PC-9 (cell line): ENCODE measurements at regions not wholly inside any gene's neighbourhood (a gene's known extent, or its start where the extent isn't known, plus 50 kb on each side); places are given as distances from the start of the nearest gene placed in this dataset.

ENCODE experiments used
- CTCF ChIP-seq: fragments of 200-600 bp; sonication (generic); conservative IDR thresholded peaks from 2 replicates; pipeline ENCODE4 v1.6.1; 2017; ENCODE audit warnings: mixed run types, antibody characterized with exemption, mild to moderate bottlenecking, moderate library complexity
- EZH2 ChIP-seq: fragments of 200-600 bp; sonication (generic); IDR thresholded peaks from 2 replicates; pipeline ENCODE4 v1.8.0; 2017; ENCODE audit warnings: antibody characterized with exemption, low read depth

GRCh38 chr9:89719202-89719601 lies 114.4 kb downstream of the GADD45G start:
- TF ChIP-seq CTCF, result no peak
- no peak for TF ChIP-seq EZH2
